ENCODE measurements at regions not wholly inside any gene's neighbourhood (a gene's known extent, or its start where the extent isn't known, plus 50 kb on each side); places are given as distances from the start of the nearest gene placed in this dataset.
A peak's percentile ranks its signal among the peaks of the same experiment; 100 is the strongest.

DNA sequence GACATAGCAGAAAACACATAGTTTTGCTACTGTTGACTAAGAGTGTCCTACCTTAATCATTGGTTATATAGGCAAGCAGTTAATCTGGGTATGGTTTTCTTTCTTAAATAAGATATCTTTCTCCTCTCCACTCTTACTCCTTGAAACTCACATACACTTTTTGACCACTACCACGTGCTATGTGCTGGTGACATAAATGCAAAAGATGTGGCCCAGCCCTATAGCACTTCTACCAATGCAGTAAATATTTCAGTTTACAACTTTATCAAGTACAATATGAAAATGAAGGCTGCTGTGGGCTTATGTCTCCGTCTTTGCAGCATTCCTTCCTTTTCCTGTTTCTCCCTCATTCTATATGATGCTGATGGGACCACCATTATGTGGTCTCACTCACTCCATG lies 410.2 kb upstream of the CFAP20DC start:
- H3K9ac ChIP-seq (ENCODE audit: low read length): no peak overlapping the region
- H4K20me1 ChIP-seq (ENCODE audit: insufficient read depth): no peaks in the 10 kb centered on the region
- H3K79me2 ChIP-seq (replicated peaks; ENCODE audit: insufficient read depth, low read length): no peaks in the 10 kb centered on the region
- no peak for TF ChIP-seq SMC3 (conservative IDR thresholded peaks at IDR 0.05; ENCODE audit: poor library complexity)
- TF ChIP-seq EZH2 (IDR thresholded peaks at IDR 0.05; ENCODE audit: borderline replicate concordance, insufficient read depth, low read length, poor library complexity, severe bottlenecking): no peak
- no peak for TF ChIP-seq REST (IDR thresholded peaks at IDR 0.05; ENCODE audit: borderline replicate concordance)
- TF ChIP-seq RAD21 (conservative IDR thresholded peaks at IDR 0.05): no peak
- TF ChIP-seq, protein P1, sequence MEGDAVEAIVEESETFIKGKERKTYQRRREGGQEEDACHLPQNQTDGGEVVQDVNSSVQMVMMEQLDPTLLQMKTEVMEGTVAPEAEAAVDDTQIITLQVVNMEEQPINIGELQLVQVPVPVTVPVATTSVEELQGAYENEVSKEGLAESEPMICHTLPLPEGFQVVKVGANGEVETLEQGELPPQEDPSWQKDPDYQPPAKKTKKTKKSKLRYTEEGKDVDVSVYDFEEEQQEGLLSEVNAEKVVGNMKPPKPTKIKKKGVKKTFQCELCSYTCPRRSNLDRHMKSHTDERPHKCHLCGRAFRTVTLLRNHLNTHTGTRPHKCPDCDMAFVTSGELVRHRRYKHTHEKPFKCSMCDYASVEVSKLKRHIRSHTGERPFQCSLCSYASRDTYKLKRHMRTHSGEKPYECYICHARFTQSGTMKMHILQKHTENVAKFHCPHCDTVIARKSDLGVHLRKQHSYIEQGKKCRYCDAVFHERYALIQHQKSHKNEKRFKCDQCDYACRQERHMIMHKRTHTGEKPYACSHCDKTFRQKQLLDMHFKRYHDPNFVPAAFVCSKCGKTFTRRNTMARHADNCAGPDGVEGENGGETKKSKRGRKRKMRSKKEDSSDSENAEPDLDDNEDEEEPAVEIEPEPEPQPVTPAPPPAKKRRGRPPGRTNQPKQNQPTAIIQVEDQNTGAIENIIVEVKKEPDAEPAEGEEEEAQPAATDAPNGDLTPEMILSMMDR (IDR thresholded peaks at IDR 0.05; ENCODE audit: poor library complexity, severe bottlenecking): no peak
- TF ChIP-seq EP300 (conservative IDR thresholded peaks at IDR 0.05; ENCODE audit: poor library complexity, severe bottlenecking): no peak
- TF ChIP-seq MXI1 (conservative IDR thresholded peaks at IDR 0.05; ENCODE audit: poor library complexity, severe bottlenecking): no peak
- no peak for TF ChIP-seq POLR2AphosphoS5 (IDR thresholded peaks at IDR 0.05)
- no peak for TF ChIP-seq TAF1 (IDR thresholded peaks at IDR 0.05; ENCODE audit: low read depth)
- no peak overlapping the region for H3K4me3 ChIP-seq (ENCODE audit: low read length)
- H3K9me2 ChIP-seq (ENCODE audit: insufficient read depth, low read length): no peaks in the 10 kb centered on the region
- no peaks in the 10 kb centered on the region for H3K9me3 ChIP-seq (ENCODE audit: low read length)
- H3K27me3 ChIP-seq (ENCODE audit: insufficient read depth, low read depth, low read length): no peaks in the 10 kb centered on the region
- no peak overlapping the region for H3K27ac ChIP-seq (ENCODE audit: low read length)
- H2AFZ ChIP-seq (ENCODE audit: low read depth, low read length): no peak overlapping the region
- H3K4me2 ChIP-seq (ENCODE audit: low read length): no peak overlapping the region
- H3F3A ChIP-seq (ENCODE audit: insufficient read depth, low read length, poor library complexity, severe bottlenecking): no peaks in the 10 kb centered on the region
- no peaks in the 10 kb centered on the region for H3K36me3 ChIP-seq (ENCODE audit: insufficient read depth, low read length)

DNA sequence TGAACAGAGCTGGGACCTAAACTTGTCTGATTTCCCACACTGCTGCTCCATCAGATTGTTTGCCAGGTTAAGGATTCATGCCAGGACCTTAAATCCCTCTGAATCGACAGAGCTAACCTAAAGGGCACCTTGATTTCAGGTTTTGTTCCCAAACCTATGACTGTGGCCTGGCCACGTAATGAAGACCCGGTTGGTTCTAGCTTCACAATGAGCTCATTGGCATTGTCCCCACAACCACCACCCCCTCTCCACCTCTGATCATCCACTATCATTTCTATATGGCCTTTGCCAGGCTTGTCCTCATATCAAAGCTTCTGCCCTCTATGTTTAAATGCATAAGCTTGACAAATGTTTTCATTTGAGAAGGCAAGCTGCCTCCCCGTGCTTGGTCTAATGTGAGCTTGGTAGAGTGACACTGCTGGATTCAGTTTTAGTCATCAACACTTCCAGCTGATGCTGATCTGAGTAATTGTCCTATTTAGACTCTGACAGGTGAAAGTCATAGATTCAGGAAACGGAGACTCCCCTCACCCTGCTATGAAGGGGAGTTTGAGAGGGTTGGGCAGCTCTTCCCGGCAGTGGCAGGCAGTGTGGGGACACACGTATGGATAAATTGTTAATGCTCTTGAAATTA lies 407.1 kb upstream of the CFAP20DC start:
- no peak overlapping the region for H3K27ac ChIP-seq (ENCODE audit: low read length)
- no peak overlapping the region for H3K9ac ChIP-seq (ENCODE audit: low read length)
- no peaks in the 10 kb centered on the region for H3K9me3 ChIP-seq (ENCODE audit: low read length)
- H3K79me2 ChIP-seq (replicated peaks; ENCODE audit: insufficient read depth, low read length): no peaks in the 10 kb centered on the region
- no peaks in the 10 kb centered on the region for H3K36me3 ChIP-seq (ENCODE audit: insufficient read depth, low read length)
- no peaks in the 10 kb centered on the region for H3K9me2 ChIP-seq (ENCODE audit: insufficient read depth, low read length)
- no peaks in the 10 kb centered on the region for H3K27me3 ChIP-seq (ENCODE audit: insufficient read depth, low read depth, low read length)
- no peak overlapping the region for H3K4me2 ChIP-seq (ENCODE audit: low read length)
- no peaks in the 10 kb centered on the region for H3F3A ChIP-seq (ENCODE audit: insufficient read depth, low read length, poor library complexity, severe bottlenecking)
- peak; percentile 63 for TF ChIP-seq EP300 (conservative IDR thresholded peaks at IDR 0.05; ENCODE audit: poor library complexity, severe bottlenecking)
- TF ChIP-seq POLR2AphosphoS5 (IDR thresholded peaks at IDR 0.05): peak; percentile 60
- no peak for TF ChIP-seq TAF1 (IDR thresholded peaks at IDR 0.05; ENCODE audit: low read depth)
- peak overlapping the region; percentile 2 for H3K4me3 ChIP-seq (ENCODE audit: low read length)
- H2AFZ ChIP-seq (ENCODE audit: low read depth, low read length): no peak overlapping the region
- H4K20me1 ChIP-seq (ENCODE audit: insufficient read depth): no peaks in the 10 kb centered on the region

Measured in neural cell (in vitro differentiated cells).